ENCODE measurements at regions not wholly inside any gene's neighbourhood (a gene's known extent, or its start where the extent isn't known, plus 50 kb on each side); places are given as distances from the start of the nearest gene placed in this dataset.

DNA sequence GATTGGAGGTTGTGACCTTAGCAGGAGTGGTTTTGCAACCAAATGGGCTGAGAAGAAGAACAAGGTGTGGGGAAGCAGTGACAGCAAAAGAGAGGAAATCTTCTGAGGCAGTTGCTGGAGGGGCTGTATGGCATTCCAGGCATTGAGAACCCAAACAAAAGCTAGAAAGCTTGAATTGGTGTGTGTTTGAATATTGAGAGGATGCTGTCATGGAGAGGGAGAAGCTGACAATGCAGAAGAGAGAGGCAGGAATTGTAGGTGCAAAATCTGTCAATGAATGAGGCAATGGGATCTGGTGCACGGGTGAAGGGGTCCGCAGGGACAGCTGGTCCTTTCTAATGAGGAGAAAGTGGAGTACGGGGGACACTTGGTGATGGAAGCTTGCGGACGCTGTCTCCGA, 123.4 kb downstream of the C11orf91 start:
- TF ChIP-seq EZH2phosphoT487 (IDR thresholded peaks at IDR 0.05; ENCODE audit: insufficient read depth, low read depth) (no peak), EZH2 (IDR thresholded peaks at IDR 0.05; ENCODE audit: insufficient read depth, poor library complexity, severe bottlenecking) (no peak)

Data from GM23248 (cell line).